ENCODE measurements at regions not wholly inside any gene's neighbourhood (a gene's known extent, or its start where the extent isn't known, plus 50 kb on each side); places are given as distances from the start of the nearest gene placed in this dataset.

DNA sequence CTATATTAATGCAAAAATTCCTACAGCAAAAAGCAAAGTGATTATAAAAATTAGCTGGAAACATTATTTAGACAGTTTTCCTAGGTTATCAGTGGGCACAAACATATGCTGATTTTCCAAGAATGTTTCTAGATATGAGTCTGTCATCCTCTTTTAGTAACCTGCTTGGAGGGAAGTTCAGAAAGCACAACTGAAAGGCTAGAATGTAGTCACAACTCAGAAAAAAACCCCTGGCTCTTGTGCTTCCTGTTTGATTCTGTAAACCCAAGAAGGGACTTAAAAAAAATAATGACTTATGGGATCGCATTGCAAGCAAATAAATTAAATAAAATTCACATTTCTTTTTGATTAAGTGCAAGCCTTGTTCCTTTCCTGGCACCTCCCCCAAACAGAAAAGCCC lies 708.4 kb upstream of the EPHA7 start:
- Histone ChIP-seq H3K36me3 (no peaks in the 10 kb centered on the region), H3K4me1 (no peaks in the 10 kb centered on the region), H3K9me3 (no peaks in the 10 kb centered on the region), H3K4me3 (no peak overlapping the region), H3K27ac (no peak overlapping the region), H3K27me3 (no peaks in the 10 kb centered on the region)
- DNase-seq: no peak
- TF ChIP-seq CTCF (IDR thresholded peaks at IDR 0.05) (no peak), POLR2A (IDR thresholded peaks at IDR 0.05) (no peak)
- intact Hi-C loops (cut with DNase I; ENCODE audit: low total_unique reads): no loop called here

GRCh38 chr6:94124333-94124732 lies 705.0 kb upstream of the EPHA7 start:
- Histone ChIP-seq H3K4me3 (no peak overlapping the region), H3K27ac (no peak overlapping the region), H3K36me3 (no peaks in the 10 kb centered on the region), H3K9me3 (no peaks in the 10 kb centered on the region), H3K27me3 (no peaks in the 10 kb centered on the region), H3K4me1 (no peaks in the 10 kb centered on the region)
- intact Hi-C loops (cut with DNase I; ENCODE audit: low total_unique reads): no loop called here
- TF ChIP-seq CTCF (IDR thresholded peaks at IDR 0.05) (no peak), POLR2A (IDR thresholded peaks at IDR 0.05) (no peak)
- no peak for DNase-seq

DNA sequence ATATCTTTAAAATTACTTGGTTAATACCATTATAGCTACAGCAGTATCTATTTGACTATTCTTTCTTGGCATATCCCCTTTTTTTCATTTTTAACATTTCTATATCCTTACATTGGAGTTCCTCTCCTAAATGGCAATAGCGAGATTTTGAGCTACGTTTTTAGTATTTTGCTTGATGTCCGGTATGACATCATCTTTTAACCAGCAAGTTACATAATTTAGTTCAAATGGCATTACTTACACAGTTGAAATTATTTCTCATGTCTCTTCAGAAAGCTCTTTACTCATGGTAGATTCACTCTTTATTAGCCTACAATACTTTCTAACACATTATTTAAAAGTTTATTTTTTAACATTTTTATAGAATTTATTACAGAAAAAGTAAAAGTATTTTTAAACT lies 701.7 kb upstream of the EPHA7 start:
- H3K36me3 ChIP-seq: no peaks in the 10 kb centered on the region
- H3K27ac ChIP-seq: no peak overlapping the region
- H3K4me3 ChIP-seq: no peak overlapping the region
- H3K9me3 ChIP-seq: no peaks in the 10 kb centered on the region
- no peak for DNase-seq
- no peaks in the 10 kb centered on the region for H3K27me3 ChIP-seq
- no peaks in the 10 kb centered on the region for H3K4me1 ChIP-seq
- TF ChIP-seq POLR2A (IDR thresholded peaks at IDR 0.05) (no peak), CTCF (IDR thresholded peaks at IDR 0.05) (no peak)
- intact Hi-C loops (cut with DNase I; ENCODE audit: low total_unique reads): no loop called here

- H3K27me3 ChIP-seq: no peaks in the 10 kb centered on the region
- TF ChIP-seq POLR2A (IDR thresholded peaks at IDR 0.05) (no peak), CTCF (IDR thresholded peaks at IDR 0.05) (no peak)
- H3K9me3 ChIP-seq: no peaks in the 10 kb centered on the region
- no peak overlapping the region for H3K27ac ChIP-seq
- H3K4me1 ChIP-seq: no peaks in the 10 kb centered on the region
- H3K4me3 ChIP-seq: no peak overlapping the region
- no peaks in the 10 kb centered on the region for H3K36me3 ChIP-seq
- no peak for DNase-seq
- intact Hi-C loops (cut with DNase I; ENCODE audit: low total_unique reads): no loop called here
These were observed 679.7 kb upstream of the EPHA7 start for GRCh38 chr6:94099072-94099471.

GRCh38 chr6:94095961-94096360 lies 676.6 kb upstream of the EPHA7 start:
- H3K9me3 ChIP-seq: no peaks in the 10 kb centered on the region
- H3K4me3 ChIP-seq: no peak overlapping the region
- TF ChIP-seq POLR2A (IDR thresholded peaks at IDR 0.05): no peak
- no peaks in the 10 kb centered on the region for H3K4me1 ChIP-seq
- intact Hi-C loops (cut with DNase I; ENCODE audit: low total_unique reads): no loop called here
- DNase-seq: no peak
- no peaks in the 10 kb centered on the region for H3K27me3 ChIP-seq
- no peaks in the 10 kb centered on the region for H3K36me3 ChIP-seq
- H3K27ac ChIP-seq: no peak overlapping the region

GRCh38 chr6:94089941-94090340 lies 670.6 kb upstream of the EPHA7 start:
- no peaks in the 10 kb centered on the region for H3K36me3 ChIP-seq
- intact Hi-C loops (cut with DNase I; ENCODE audit: low total_unique reads): no loop called here
- H3K4me1 ChIP-seq: no peaks in the 10 kb centered on the region
- no peaks in the 10 kb centered on the region for H3K27me3 ChIP-seq
- TF ChIP-seq POLR2A (IDR thresholded peaks at IDR 0.05) (no peak), CTCF (IDR thresholded peaks at IDR 0.05) (no peak)
- no peaks in the 10 kb centered on the region for H3K9me3 ChIP-seq
- no peak overlapping the region for H3K27ac ChIP-seq
- DNase-seq: no peak
- no peak overlapping the region for H3K4me3 ChIP-seq
